ENCODE measurements at regions not wholly inside any gene's neighbourhood (a gene's known extent, or its start where the extent isn't known, plus 50 kb on each side); places are given as distances from the start of the nearest gene placed in this dataset.

- no peak for TF ChIP-seq ZNF655 (CRISPR knock-in tag; IDR thresholded peaks at IDR 0.05)
- no peak for TF ChIP-seq ZNF165 (CRISPR knock-in tag; IDR thresholded peaks at IDR 0.05; ENCODE audit: borderline replicate concordance)
- no peak for TF ChIP-seq ADNP (tag; IDR thresholded peaks at IDR 0.05)
- TF ChIP-seq NRF1 (conservative IDR thresholded peaks at IDR 0.05 in 1 of 2, IDR thresholded peaks at IDR 0.05 in 1 of 2) = no peak
These were observed 72.9 kb upstream of the ATP2C1 start (continued) for GRCh38 chr3:130820976-130821375.

- no peak overlapping the region for H3K27ac ChIP-seq (ENCODE audit: extremely low read depth, low read depth, low read length)
- H3K36me3 ChIP-seq (ENCODE audit: control insufficient read depth, insufficient read depth, low read length) = no peaks in the 10 kb centered on the region
- in situ Hi-C loops (cut with MboI) (no loop called here), intact Hi-C loops (cut with micrococcal nuclease) (no loop called here)
- no peak overlapping the region for H3K4me2 ChIP-seq (ENCODE audit: insufficient read depth, low read length)
- no peak for DNase-seq (ENCODE audit: extremely low read depth in 1 of 4, low spot score in 3 of 4)
- no CpG with 5 or more reads among the region's 1 CpG for WGBS (ENCODE audit: insufficient coverage, low coverage, missing lambda C conversion rate)
- no peak overlapping the region for H2AFZ ChIP-seq (ENCODE audit: low read depth, low read length)
- ATAC-seq = no peak
- BruUV-seq (replicated peaks) = no TSS peak
- peaks cover 0 to 5% of the 10 kb centered on the region in 2 experiments; a peak in 3 of 5 replicates for H3K4me1 ChIP-seq (replicated peaks in 1 of 2; ENCODE audit: control insufficient read depth in 2 of 2, insufficient read depth in 2 of 2, low read length in 2 of 2)
- no peak overlapping the region for H3K4me3 ChIP-seq
- no peak for FAIRE-seq
- ChIA-PET CTCF (ENCODE audit: low intra/inter-chr PET ratio) (no interaction called here), POLR2A (no interaction called here)
- no peak overlapping the region for H3K9ac ChIP-seq (ENCODE audit: insufficient read depth in 1 of 2, low read depth in 2 of 2, low read length in 2 of 2)
- H3K9me3 ChIP-seq (replicated peaks; ENCODE audit: control insufficient read depth, insufficient read depth, low read depth, low read length) = no peaks in the 10 kb centered on the region
- no peaks in the 10 kb centered on the region for H3K79me2 ChIP-seq (ENCODE audit: control insufficient read depth, insufficient read depth, low read length)
- H3K9me1 ChIP-seq (ENCODE audit: control insufficient read depth, insufficient read depth, low read length) = no peaks in the 10 kb centered on the region
- no peaks in the 10 kb centered on the region for H3K27me3 ChIP-seq (ENCODE audit: control insufficient read depth in 2 of 2, insufficient read depth in 2 of 2, low read length in 2 of 2)
- H4K20me1 ChIP-seq (replicated peaks; ENCODE audit: control insufficient read depth, insufficient read depth, low read length) = no peaks in the 10 kb centered on the region
- TF ChIP-seq HNRNPLL (IDR thresholded peaks at IDR 0.05; ENCODE audit: low read depth, low read length, poor library complexity, severe bottlenecking) (no peak), HBP1 (CRISPR knock-in tag; IDR thresholded peaks at IDR 0.05) (no peak), RAD21 (CRISPR knock-in tag; conservative IDR thresholded peaks at IDR 0.05 in 1 of 2, IDR thresholded peaks at IDR 0.05 in 1 of 2) (no peak), NKRF (IDR thresholded peaks at IDR 0.05; ENCODE audit: borderline replicate concordance) (no peak), POLR2G (IDR thresholded peaks at IDR 0.05; ENCODE audit: low read depth, low read length) (no peak), POLR2AphosphoS2 (IDR thresholded peaks at IDR 0.05; ENCODE audit: low read length) (no peak), CHCHD3 (CRISPR knock-in tag; IDR thresholded peaks at IDR 0.05) (no peak), HCFC1 (IDR thresholded peaks at IDR 0.05; ENCODE audit: low read depth, low read length) (no peak), ZBTB33 (CRISPR knock-in tag; IDR thresholded peaks at IDR 0.05) (no peak), CXXC5 (CRISPR knock-in tag; IDR thresholded peaks at IDR 0.05) (no peak), GTF2F1 (IDR thresholded peaks at IDR 0.05; ENCODE audit: low read depth, low read length) (no peak), TCFL5 (CRISPR knock-in tag; conservative IDR thresholded peaks at IDR 0.05) (no peak)
These were observed 72.1 kb upstream of the ATP2C1 start for GRCh38 chr3:130821806-130822205.
